ENCODE measurements at regions not wholly inside any gene's neighbourhood (a gene's known extent, or its start where the extent isn't known, plus 50 kb on each side); places are given as distances from the start of the nearest gene placed in this dataset.

- TF ChIP-seq IKZF5 (CRISPR knock-in tag; IDR thresholded peaks at IDR 0.05): peak; percentile 69; the same call in 1 of the 2 replicates
- TF ChIP-seq HHEX (CRISPR knock-in tag; IDR thresholded peaks at IDR 0.05): no peak
- no peak; the same call in 1 of the 2 replicates for TF ChIP-seq ZNF280B (CRISPR knock-in tag; IDR thresholded peaks at IDR 0.05; ENCODE audit: borderline replicate concordance)
- TF ChIP-seq ZNF207 (IDR thresholded peaks at IDR 0.05; ENCODE audit: borderline replicate concordance): no peak
- no peak for TF ChIP-seq ZNF883 (CRISPR knock-in tag; IDR thresholded peaks at IDR 0.05; ENCODE audit: not compliant biosample characterization)
- no peak for TF ChIP-seq BRCA1 (CRISPR knock-in tag; IDR thresholded peaks at IDR 0.05)
- no peak for TF ChIP-seq HINFP (CRISPR knock-in tag; IDR thresholded peaks at IDR 0.05; ENCODE audit: low read depth)
- no peak for TF ChIP-seq KLF15 (CRISPR knock-in tag; IDR thresholded peaks at IDR 0.05; ENCODE audit: borderline replicate concordance)
- TF ChIP-seq ONECUT2 (CRISPR knock-in tag; IDR thresholded peaks at IDR 0.05): no peak
- no peak for TF ChIP-seq RORA (CRISPR knock-in tag; IDR thresholded peaks at IDR 0.05)
- TF ChIP-seq SAP130 (CRISPR knock-in tag; IDR thresholded peaks at IDR 0.05; ENCODE audit: low read depth): peak; percentile 44; the same call in 1 of the 2 replicates
- no peak for TF ChIP-seq MLLT10 (CRISPR knock-in tag; IDR thresholded peaks at IDR 0.05)
- no peak for TF ChIP-seq SRSF4 (IDR thresholded peaks at IDR 0.05; ENCODE audit: low read depth, low read length, poor library complexity, severe bottlenecking)
- no peak for TF ChIP-seq ATF7-NPFF (CRISPR knock-in tag; IDR thresholded peaks at IDR 0.05; ENCODE audit: low read depth)
- TF ChIP-seq UBTF (CRISPR knock-in tag; IDR thresholded peaks at IDR 0.05): peak; percentile 63
- TF ChIP-seq TRAFD1 (CRISPR knock-in tag; IDR thresholded peaks at IDR 0.05; ENCODE audit: borderline replicate concordance): no peak
- TF ChIP-seq CCAR2 (optimal IDR thresholded peaks at IDR 0.05; ENCODE audit: low read depth, low read length): no peak
- no peak for TF ChIP-seq GLMP (CRISPR knock-in tag; IDR thresholded peaks at IDR 0.05; ENCODE audit: borderline replicate concordance)
- no peak for TF ChIP-seq KDM6A (CRISPR knock-in tag; IDR thresholded peaks at IDR 0.05; ENCODE audit: low read depth)
These were observed 78.0 kb upstream of the AFDN start (continued) for GRCh38 chr6:167748458-167749379.
